Activated naive CD4-positive, alpha-beta T cell treated with anti-CD3 and anti-CD28 coated beads, Interleukin-2, amount 50 U/mL, for 16 hours (primary cell): ENCODE measurements at regions not wholly inside any gene's neighbourhood (a gene's known extent, or its start where the extent isn't known, plus 50 kb on each side); places are given as distances from the start of the nearest gene placed in this dataset.
"Not testable (repeated sequence)": the region's sequence is repeated elsewhere in the genome, so short reads cannot be mapped to it uniquely, and the experiment has no call there.

Experiments used
- DNase-seq: peaks from one replicate; pipeline ENCODE4 v3.0.0-alpha.2; 2020

- no peak for DNase-seq
Observed at GRCh38 chr3:35849496-35849895, 210.2 kb downstream of the ARPP21 start.

GRCh38 chr3:35849963-35850362 lies 210.6 kb downstream of the ARPP21 start:
- no peak for DNase-seq

- DNase-seq: no peak
Observed at GRCh38 chr3:35857004-35857403, 217.7 kb downstream of the ARPP21 start.

- no peak for DNase-seq
Observed at GRCh38 chr3:35862057-35862456, 222.7 kb downstream of the ARPP21 start.

- no peak for DNase-seq
Observed at GRCh38 chr3:35864871-35865270, 225.5 kb downstream of the ARPP21 start.

GRCh38 chr3:35867791-35868190 lies 228.5 kb downstream of the ARPP21 start:
- no peak for DNase-seq

GRCh38 chr3:35871009-35871408 lies 231.7 kb downstream of the ARPP21 start:
- no peak for DNase-seq

- DNase-seq: no peak
Observed at GRCh38 chr3:35883929-35884328, 244.6 kb downstream of the ARPP21 start.

- no peak for DNase-seq
Observed at GRCh38 chr3:35894735-35895134, 255.4 kb downstream of the ARPP21 start.

GRCh38 chr3:35899245-35899644 lies 259.9 kb downstream of the ARPP21 start:
- no peak for DNase-seq

GRCh38 chr3:35900079-35900478 lies 260.8 kb downstream of the ARPP21 start:
- DNase-seq: no peak

GRCh38 chr3:35908366-35909232 lies 269.3 kb downstream of the ARPP21 start:
- peak; percentile 34 for DNase-seq

GRCh38 chr3:35919160-35919559 lies 279.8 kb downstream of the ARPP21 start:
- no peak for DNase-seq

- DNase-seq: no peak
Observed at GRCh38 chr3:35921718-35922117, 282.4 kb downstream of the ARPP21 start.

GRCh38 chr3:35924070-35924469 lies 284.7 kb downstream of the ARPP21 start:
- not testable (repeated sequence) for DNase-seq

- DNase-seq: no peak
Observed at GRCh38 chr3:35927441-35927840, 288.1 kb downstream of the ARPP21 start.

- DNase-seq: no peak
Observed at GRCh38 chr3:35929158-35929557, 289.8 kb downstream of the ARPP21 start.

GRCh38 chr3:35931867-35932266 lies 292.5 kb downstream of the ARPP21 start:
- DNase-seq: no peak

- DNase-seq: no peak
Observed at GRCh38 chr3:35932995-35933394, 293.7 kb downstream of the ARPP21 start.

GRCh38 chr3:35936571-35936970 lies 297.2 kb downstream of the ARPP21 start:
- DNase-seq: no peak

- DNase-seq: no peak
Observed at GRCh38 chr3:35944926-35945710, 305.8 kb downstream of the ARPP21 start.

- DNase-seq: no peak
Observed at GRCh38 chr3:35946121-35946853, 307.0 kb downstream of the ARPP21 start.

- DNase-seq: no peak
Observed at GRCh38 chr3:35946854-35947515, 307.7 kb downstream of the ARPP21 start.
